HL-60 (cell line): ENCODE measurements at regions not wholly inside any gene's neighbourhood (a gene's known extent, or its start where the extent isn't known, plus 50 kb on each side); places are given as distances from the start of the nearest gene placed in this dataset.

Experiments
- DNase-seq, 2 experiments: peaks; one replicate each; pipeline ENCODE4 v3.0.0-alpha.2; 2010 to 2020; ENCODE audit warnings: low read depth in 1 of 2, low spot score in 1 of 2
- H3K27ac ChIP-seq: fragments of 250-450 bp; sonication (Bioruptor Pico); replicated peaks from 2 replicates; pipeline ENCODE4 v1.5.1; 2020; ENCODE audit warnings: mild to moderate bottlenecking, moderate library complexity
- H3K27me3 ChIP-seq: fragments of 250-450 bp; sonication (Bioruptor Pico); 2 replicates; pipeline ENCODE4 v1.5.1; 2021; ENCODE audit warnings: mild to moderate bottlenecking, moderate library complexity; ENCODE audit not compliant: insufficient read depth, poor library complexity, severe bottlenecking
- H3K4me3 ChIP-seq: replicated peaks from 2 replicates; pipeline ENCODE4 v1.5.1; 2011; ENCODE audit warnings: mild to moderate bottlenecking, control low read depth, low read length; ENCODE audit not compliant: insufficient read depth
- GABPA ChIP-seq: IDR thresholded peaks from 2 replicates; pipeline ENCODE4 v1.6.1; 2012; ENCODE audit warnings: low read depth
- POLR2AphosphoS5 ChIP-seq: IDR thresholded peaks from 2 replicates; pipeline ENCODE4 v1.6.1; 2012; ENCODE audit warnings: low read depth
- REST ChIP-seq: IDR thresholded peaks from 2 replicates; pipeline ENCODE4 v1.6.1; 2012; ENCODE audit warnings: low read depth; ENCODE audit not compliant: insufficient replicate concordance
- SPI1 ChIP-seq: IDR thresholded peaks from 2 replicates; pipeline ENCODE4 v1.6.1; 2012; ENCODE audit warnings: low read depth, mild to moderate bottlenecking, borderline replicate concordance
- TF ChIP-seq, protein P1 (sequence below): IDR thresholded peaks from one replicate; pipeline ENCODE4 v1.5.1; 2011; ENCODE audit warnings: low read length, control low read depth, inconsistent platforms; ENCODE audit not compliant: insufficient read depth

DNA sequence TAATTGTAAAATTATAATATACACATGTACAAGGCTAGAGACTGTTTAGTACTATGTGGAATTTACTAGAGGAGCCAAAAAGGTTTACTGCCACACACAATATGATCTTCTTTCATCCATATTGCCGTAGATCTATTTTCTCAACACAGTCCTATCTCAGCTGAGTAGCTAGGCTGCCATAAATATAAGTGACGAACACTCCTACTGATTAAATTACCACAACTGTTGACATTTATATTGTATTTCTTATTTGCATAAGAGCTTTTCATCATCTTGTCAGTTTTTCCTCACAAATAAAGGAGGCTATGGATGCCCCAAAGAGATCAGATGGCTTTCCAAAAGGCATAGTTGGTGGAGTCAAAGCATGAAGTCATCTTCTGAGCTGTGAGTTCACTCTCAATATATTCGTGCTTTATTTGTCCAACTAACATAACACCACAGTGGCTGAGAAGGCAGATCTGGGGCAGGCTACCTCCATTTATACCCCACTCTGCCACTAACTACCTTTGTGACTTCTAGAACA lies 78.6 kb downstream of the CCDC59 start:
- no peak for DNase-seq

GRCh38 chr12:82277582-82277981 lies 80.6 kb downstream of the CCDC59 start:
- DNase-seq, result no peak
- no peaks in the 10 kb centered on the region for H3K27me3 ChIP-seq
- TF ChIP-seq REST (no peak), GABPA (no peak), POLR2AphosphoS5 (no peak), SPI1 (no peak)
- TF ChIP-seq, protein P1, sequence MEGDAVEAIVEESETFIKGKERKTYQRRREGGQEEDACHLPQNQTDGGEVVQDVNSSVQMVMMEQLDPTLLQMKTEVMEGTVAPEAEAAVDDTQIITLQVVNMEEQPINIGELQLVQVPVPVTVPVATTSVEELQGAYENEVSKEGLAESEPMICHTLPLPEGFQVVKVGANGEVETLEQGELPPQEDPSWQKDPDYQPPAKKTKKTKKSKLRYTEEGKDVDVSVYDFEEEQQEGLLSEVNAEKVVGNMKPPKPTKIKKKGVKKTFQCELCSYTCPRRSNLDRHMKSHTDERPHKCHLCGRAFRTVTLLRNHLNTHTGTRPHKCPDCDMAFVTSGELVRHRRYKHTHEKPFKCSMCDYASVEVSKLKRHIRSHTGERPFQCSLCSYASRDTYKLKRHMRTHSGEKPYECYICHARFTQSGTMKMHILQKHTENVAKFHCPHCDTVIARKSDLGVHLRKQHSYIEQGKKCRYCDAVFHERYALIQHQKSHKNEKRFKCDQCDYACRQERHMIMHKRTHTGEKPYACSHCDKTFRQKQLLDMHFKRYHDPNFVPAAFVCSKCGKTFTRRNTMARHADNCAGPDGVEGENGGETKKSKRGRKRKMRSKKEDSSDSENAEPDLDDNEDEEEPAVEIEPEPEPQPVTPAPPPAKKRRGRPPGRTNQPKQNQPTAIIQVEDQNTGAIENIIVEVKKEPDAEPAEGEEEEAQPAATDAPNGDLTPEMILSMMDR, result no peak
- no peak overlapping the region for H3K4me3 ChIP-seq
- no peak overlapping the region for H3K27ac ChIP-seq

More for the DNA sequence above, 78.6 kb downstream of the CCDC59 start:
- H3K4me3 ChIP-seq, result no peak overlapping the region
- TF ChIP-seq SPI1, result no peak
- no peak for TF ChIP-seq GABPA
- TF ChIP-seq, protein P1, result no peak
- no peak for TF ChIP-seq REST
- no peak for TF ChIP-seq POLR2AphosphoS5
- no peak overlapping the region for H3K27ac ChIP-seq
- H3K27me3 ChIP-seq, result no peaks in the 10 kb centered on the region

DNA sequence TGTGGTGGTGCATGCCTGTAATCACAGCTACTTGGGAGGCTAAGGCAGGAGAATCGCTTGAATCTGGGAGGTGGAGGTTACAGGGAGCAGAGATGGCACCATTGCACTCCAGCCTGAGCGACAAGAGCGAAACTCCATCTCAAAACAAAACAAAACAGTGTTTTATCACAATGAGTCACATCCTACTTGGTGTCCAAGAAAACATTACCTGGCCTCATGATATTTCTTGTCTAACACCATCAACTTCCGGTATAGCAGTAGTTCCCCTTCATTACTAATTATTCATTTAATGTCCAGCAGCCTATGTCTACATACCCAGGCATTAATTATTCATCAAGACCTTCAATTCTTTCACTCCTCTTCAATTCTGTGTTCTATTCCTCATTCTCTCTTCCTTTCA lies 115.5 kb downstream of the CCDC59 start:
- no peak for DNase-seq
- no peak for TF ChIP-seq GABPA

GRCh38 chr12:82225871-82226270 lies 132.3 kb downstream of the CCDC59 start:
- no peak for DNase-seq
- TF ChIP-seq POLR2AphosphoS5, result no peak
- no peak for TF ChIP-seq GABPA
- TF ChIP-seq, protein P1, result no peak
- no peak for TF ChIP-seq SPI1
- no peak for TF ChIP-seq REST
- no peaks in the 10 kb centered on the region for H3K27me3 ChIP-seq
- no peak overlapping the region for H3K4me3 ChIP-seq
- no peak overlapping the region for H3K27ac ChIP-seq

More for the DNA sequence above, 115.5 kb downstream of the CCDC59 start:
- no peak overlapping the region for H3K4me3 ChIP-seq
- no peak overlapping the region for H3K27ac ChIP-seq
- H3K27me3 ChIP-seq, result no peaks in the 10 kb centered on the region
